HL-60 (cell line): ENCODE measurements at regions not wholly inside any gene's neighbourhood (a gene's known extent, or its start where the extent isn't known, plus 50 kb on each side); places are given as distances from the start of the nearest gene placed in this dataset.

Source experiments
- DNase-seq, 2 experiments: peaks; one replicate each; pipeline ENCODE4 v3.0.0-alpha.2; 2010 to 2020; ENCODE audit warnings: low read depth in 1 of 2, low spot score in 1 of 2
- H3K27ac ChIP-seq: fragments of 250-450 bp; sonication (Bioruptor Pico); replicated peaks from 2 replicates; pipeline ENCODE4 v1.5.1; 2020; ENCODE audit warnings: mild to moderate bottlenecking, moderate library complexity
- H3K27me3 ChIP-seq: fragments of 250-450 bp; sonication (Bioruptor Pico); 2 replicates; pipeline ENCODE4 v1.5.1; 2021; ENCODE audit warnings: mild to moderate bottlenecking, moderate library complexity; ENCODE audit not compliant: insufficient read depth, poor library complexity, severe bottlenecking
- H3K4me3 ChIP-seq: replicated peaks from 2 replicates; pipeline ENCODE4 v1.5.1; 2011; ENCODE audit warnings: mild to moderate bottlenecking, control low read depth, low read length; ENCODE audit not compliant: insufficient read depth
- GABPA ChIP-seq: IDR thresholded peaks from 2 replicates; pipeline ENCODE4 v1.6.1; 2012; ENCODE audit warnings: low read depth
- POLR2AphosphoS5 ChIP-seq: IDR thresholded peaks from 2 replicates; pipeline ENCODE4 v1.6.1; 2012; ENCODE audit warnings: low read depth
- SPI1 ChIP-seq: IDR thresholded peaks from 2 replicates; pipeline ENCODE4 v1.6.1; 2012; ENCODE audit warnings: low read depth, mild to moderate bottlenecking, borderline replicate concordance
- TF ChIP-seq, protein P1 (sequence below): IDR thresholded peaks from 2 replicates; pipeline ENCODE4 v1.6.1; 2012; ENCODE audit warnings: low read depth; ENCODE audit not compliant: insufficient replicate concordance
- TF ChIP-seq, protein P2 (sequence below): IDR thresholded peaks from one replicate; pipeline ENCODE4 v1.5.1; 2011; ENCODE audit warnings: low read length, control low read depth, inconsistent platforms; ENCODE audit not compliant: insufficient read depth

DNA sequence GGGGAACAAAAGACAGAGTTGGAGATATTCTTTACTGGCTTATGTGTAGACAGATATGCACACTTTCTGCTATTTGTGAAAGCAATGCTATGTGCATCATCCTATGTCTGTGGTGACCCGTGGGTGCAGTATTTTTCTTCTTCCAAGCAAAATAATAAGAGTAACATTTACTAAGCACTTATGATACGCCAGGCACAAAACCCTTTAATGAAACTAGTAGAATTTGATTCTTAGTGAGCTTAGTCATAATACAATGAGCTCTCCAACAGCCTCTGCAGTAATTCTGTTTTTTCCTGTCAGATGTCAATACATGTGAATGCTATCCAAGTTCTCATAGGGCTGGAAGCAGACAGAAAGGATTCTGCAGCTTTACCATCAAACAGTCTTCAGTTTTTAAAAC is 130.6 kb downstream of the RAD51AP2 start:
- TF ChIP-seq POLR2AphosphoS5 (no peak), GABPA (no peak), SPI1 (no peak)
- TF ChIP-seq, protein P1, sequence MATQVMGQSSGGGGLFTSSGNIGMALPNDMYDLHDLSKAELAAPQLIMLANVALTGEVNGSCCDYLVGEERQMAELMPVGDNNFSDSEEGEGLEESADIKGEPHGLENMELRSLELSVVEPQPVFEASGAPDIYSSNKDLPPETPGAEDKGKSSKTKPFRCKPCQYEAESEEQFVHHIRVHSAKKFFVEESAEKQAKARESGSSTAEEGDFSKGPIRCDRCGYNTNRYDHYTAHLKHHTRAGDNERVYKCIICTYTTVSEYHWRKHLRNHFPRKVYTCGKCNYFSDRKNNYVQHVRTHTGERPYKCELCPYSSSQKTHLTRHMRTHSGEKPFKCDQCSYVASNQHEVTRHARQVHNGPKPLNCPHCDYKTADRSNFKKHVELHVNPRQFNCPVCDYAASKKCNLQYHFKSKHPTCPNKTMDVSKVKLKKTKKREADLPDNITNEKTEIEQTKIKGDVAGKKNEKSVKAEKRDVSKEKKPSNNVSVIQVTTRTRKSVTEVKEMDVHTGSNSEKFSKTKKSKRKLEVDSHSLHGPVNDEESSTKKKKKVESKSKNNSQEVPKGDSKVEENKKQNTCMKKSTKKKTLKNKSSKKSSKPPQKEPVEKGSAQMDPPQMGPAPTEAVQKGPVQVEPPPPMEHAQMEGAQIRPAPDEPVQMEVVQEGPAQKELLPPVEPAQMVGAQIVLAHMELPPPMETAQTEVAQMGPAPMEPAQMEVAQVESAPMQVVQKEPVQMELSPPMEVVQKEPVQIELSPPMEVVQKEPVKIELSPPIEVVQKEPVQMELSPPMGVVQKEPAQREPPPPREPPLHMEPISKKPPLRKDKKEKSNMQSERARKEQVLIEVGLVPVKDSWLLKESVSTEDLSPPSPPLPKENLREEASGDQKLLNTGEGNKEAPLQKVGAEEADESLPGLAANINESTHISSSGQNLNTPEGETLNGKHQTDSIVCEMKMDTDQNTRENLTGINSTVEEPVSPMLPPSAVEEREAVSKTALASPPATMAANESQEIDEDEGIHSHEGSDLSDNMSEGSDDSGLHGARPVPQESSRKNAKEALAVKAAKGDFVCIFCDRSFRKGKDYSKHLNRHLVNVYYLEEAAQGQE, result no peak
- TF ChIP-seq, protein P2, sequence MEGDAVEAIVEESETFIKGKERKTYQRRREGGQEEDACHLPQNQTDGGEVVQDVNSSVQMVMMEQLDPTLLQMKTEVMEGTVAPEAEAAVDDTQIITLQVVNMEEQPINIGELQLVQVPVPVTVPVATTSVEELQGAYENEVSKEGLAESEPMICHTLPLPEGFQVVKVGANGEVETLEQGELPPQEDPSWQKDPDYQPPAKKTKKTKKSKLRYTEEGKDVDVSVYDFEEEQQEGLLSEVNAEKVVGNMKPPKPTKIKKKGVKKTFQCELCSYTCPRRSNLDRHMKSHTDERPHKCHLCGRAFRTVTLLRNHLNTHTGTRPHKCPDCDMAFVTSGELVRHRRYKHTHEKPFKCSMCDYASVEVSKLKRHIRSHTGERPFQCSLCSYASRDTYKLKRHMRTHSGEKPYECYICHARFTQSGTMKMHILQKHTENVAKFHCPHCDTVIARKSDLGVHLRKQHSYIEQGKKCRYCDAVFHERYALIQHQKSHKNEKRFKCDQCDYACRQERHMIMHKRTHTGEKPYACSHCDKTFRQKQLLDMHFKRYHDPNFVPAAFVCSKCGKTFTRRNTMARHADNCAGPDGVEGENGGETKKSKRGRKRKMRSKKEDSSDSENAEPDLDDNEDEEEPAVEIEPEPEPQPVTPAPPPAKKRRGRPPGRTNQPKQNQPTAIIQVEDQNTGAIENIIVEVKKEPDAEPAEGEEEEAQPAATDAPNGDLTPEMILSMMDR, result no peak
- no peak for DNase-seq
- no peak overlapping the region for H3K27ac ChIP-seq
- no peaks in the 10 kb centered on the region for H3K27me3 ChIP-seq
- no peak overlapping the region for H3K4me3 ChIP-seq

DNA sequence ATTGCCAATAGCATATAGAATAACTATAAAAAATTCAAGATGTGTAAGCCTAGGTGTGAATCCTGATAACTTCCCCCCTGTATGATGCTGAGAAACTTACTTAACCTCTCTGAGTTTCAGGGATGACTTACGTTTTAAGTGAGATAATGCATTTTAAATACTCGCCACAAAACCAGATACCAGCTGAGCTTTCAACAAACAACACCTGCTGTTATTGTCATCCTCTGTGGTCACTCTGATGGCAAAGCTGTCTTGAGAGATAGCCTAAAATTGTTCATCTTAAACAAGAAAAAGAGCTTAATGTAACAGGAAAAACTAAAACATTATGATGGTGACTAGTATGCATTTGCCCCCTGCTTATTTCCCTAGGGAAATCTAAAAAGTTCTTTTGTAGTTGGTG is 131.5 kb downstream of the RAD51AP2 start:
- Histone ChIP-seq H3K27me3 (no peaks in the 10 kb centered on the region), H3K27ac (no peak overlapping the region), H3K4me3 (no peak overlapping the region)
- TF ChIP-seq, protein P2, result no peak
- TF ChIP-seq POLR2AphosphoS5 (no peak), SPI1 (no peak), GABPA (no peak)
- TF ChIP-seq, protein P1, result no peak
- no peak for DNase-seq

DNA sequence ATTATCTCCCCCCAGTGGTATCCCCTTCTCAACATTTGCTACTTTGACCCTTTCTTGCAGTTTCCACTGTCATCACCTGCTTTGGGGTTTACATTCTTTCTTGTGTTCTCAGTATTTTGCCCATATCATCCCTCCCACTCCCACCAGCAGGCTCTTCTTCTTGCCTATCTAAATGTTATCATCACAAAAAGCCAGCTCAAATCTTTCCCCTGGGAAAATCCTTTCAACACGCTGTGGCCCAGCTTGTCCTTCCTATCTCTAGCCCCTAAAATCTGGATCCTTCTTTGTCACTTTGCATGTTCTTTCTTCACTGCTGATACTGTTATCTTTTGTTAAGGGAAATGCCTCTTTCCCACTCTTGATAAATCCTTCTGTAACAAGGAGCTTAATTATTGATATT is 138.2 kb downstream of the RAD51AP2 start:
- no peak for DNase-seq
- Histone ChIP-seq H3K4me3 (no peak overlapping the region), H3K27ac (no peak overlapping the region), H3K27me3 (no peaks in the 10 kb centered on the region)
- TF ChIP-seq GABPA (no peak), SPI1 (no peak), POLR2AphosphoS5 (no peak)
- TF ChIP-seq, protein P1, result no peak
- TF ChIP-seq, protein P2, result no peak
